Vagina (tissue), 2 donors: ENCODE measurements at regions not wholly inside any gene's neighbourhood (a gene's known extent, or its start where the extent isn't known, plus 50 kb on each side); places are given as distances from the start of the nearest gene placed in this dataset.
"Not testable (repeated sequence)": the region's sequence is repeated elsewhere in the genome, so short reads cannot be mapped to it uniquely, and the experiment has no call there.

Source experiments
- DNase-seq, 2 donors: peaks; one replicate each; pipeline ENCODE4 v3.0.0-alpha.2; 2017; ENCODE audit errors: extremely low spot score in 2 of 2
- H3K27ac ChIP-seq: fragments of 200-600 bp; sonication (generic); one replicate; pipeline ENCODE4 v1.5.1; 2019
- H3K27me3 ChIP-seq: fragments of 200-600 bp; sonication (generic); one replicate; pipeline ENCODE4 v1.5.1; 2019
- H3K36me3 ChIP-seq, 2 donors: fragments of 200-600 bp; sonication (generic); one replicate each; pipeline ENCODE4 v1.5.1; 2017 to 2019
- H3K4me1 ChIP-seq: fragments of 200-600 bp; sonication (generic); one replicate; pipeline ENCODE4 v1.5.1; 2019
- H3K4me3 ChIP-seq, 2 donors: fragments of 200-600 bp; sonication (generic); 1 replicate in 1 of 2; 2 replicates in 1 of 2; pipeline ENCODE4 v1.5.1; 2016 to 2019
- H3K9me3 ChIP-seq: fragments of 200-600 bp; sonication (generic); one replicate; pipeline ENCODE4 v1.5.1; 2019
- CTCF ChIP-seq, 3 experiments: fragments of 450-650 bp in 2 of 3; fragments of 200-600 bp in 1 of 3; sonication (generic) in 1 of 3; IDR thresholded peaks; one replicate each; pipeline ENCODE4 v1.5.1; 2017 to 2019; ENCODE audit warnings: antibody characterized with exemption in 3 of 3, mild to moderate bottlenecking in 2 of 3, moderate library complexity in 2 of 3
- POLR2A ChIP-seq, 2 donors: fragments of 450-650 bp; IDR thresholded peaks; one replicate each; pipeline ENCODE4 v1.6.1; 2017; ENCODE audit warnings: antibody characterized with exemption in 2 of 2, mild to moderate bottlenecking in 2 of 2, moderate library complexity in 2 of 2
- POLR2AphosphoS5 ChIP-seq, 2 donors: sonication (generic); formaldehyde crosslinking; IDR thresholded peaks; one replicate each; pipeline ENCODE4 v1.9.0; 2017; ENCODE audit warnings: antibody characterized with exemption in 2 of 2, mild to moderate bottlenecking in 2 of 2, low read depth in 1 of 2; ENCODE audit not compliant: insufficient read depth in 1 of 2
- intact Hi-C: fragments of 100-400 bp; cut with DNase I; formaldehyde crosslinking; loops from one replicate; pipeline ENCODE4 v1.15.1; 2023

DNA sequence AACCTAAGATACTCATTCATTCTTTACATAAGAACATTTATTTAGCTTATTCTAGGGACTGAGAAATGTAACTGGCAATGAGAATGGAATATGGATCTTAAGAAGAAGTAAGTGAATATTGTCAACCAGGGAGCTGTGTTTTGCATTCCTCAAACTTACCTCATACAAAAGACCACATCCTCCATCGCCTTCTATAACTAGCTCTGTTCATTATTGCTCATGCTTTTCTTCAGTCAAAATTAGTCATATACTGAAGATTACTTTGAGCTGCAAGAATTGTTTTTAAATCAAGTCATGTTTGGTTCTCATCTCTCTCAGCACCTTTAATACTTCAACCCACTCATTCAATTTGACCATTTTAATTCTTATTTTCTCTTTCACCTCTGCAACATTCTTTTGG lies 140.3 kb upstream of the RASA1 start:
- Histone ChIP-seq H3K4me1 (no peaks in the 10 kb centered on the region), H3K36me3 (no peaks in the 10 kb centered on the region), H3K9me3 (no peaks in the 10 kb centered on the region), H3K27me3 (no peaks in the 10 kb centered on the region), H3K27ac (no peak overlapping the region), H3K4me3 (no peak overlapping the region)
- DNase-seq = no peak
- intact Hi-C loops = no loop called here
- TF ChIP-seq POLR2AphosphoS5 (IDR thresholded peaks at IDR 0.05; ENCODE audit: insufficient read depth in 1 of 2, low read depth in 1 of 2) = no peak
- TF ChIP-seq POLR2A (IDR thresholded peaks at IDR 0.05) = no peak
- no peak for TF ChIP-seq CTCF (IDR thresholded peaks at IDR 0.05)

- Histone ChIP-seq H3K4me3 (no peak overlapping the region), H3K27me3 (no peaks in the 10 kb centered on the region), H3K36me3 (no peaks in the 10 kb centered on the region), H3K9me3 (no peaks in the 10 kb centered on the region), H3K4me1 (no peaks in the 10 kb centered on the region), H3K27ac (no peak overlapping the region)
- intact Hi-C loops = no loop called here
- no peak for DNase-seq
- TF ChIP-seq POLR2A (IDR thresholded peaks at IDR 0.05) = no peak
- TF ChIP-seq CTCF (IDR thresholded peaks at IDR 0.05) = no peak
- no peak for TF ChIP-seq POLR2AphosphoS5 (IDR thresholded peaks at IDR 0.05; ENCODE audit: insufficient read depth in 1 of 2, low read depth in 1 of 2)
Observed at GRCh38 chr5:87127956-87128687, 139.6 kb upstream of the RASA1 start.

- Histone ChIP-seq H3K4me3 (no peak overlapping the region), H3K36me3 (no peaks in the 10 kb centered on the region), H3K9me3 (no peaks in the 10 kb centered on the region), H3K27me3 (no peaks in the 10 kb centered on the region), H3K4me1 (no peaks in the 10 kb centered on the region), H3K27ac (no peak overlapping the region)
- intact Hi-C loops = no loop called here
- TF ChIP-seq POLR2AphosphoS5 (IDR thresholded peaks at IDR 0.05; ENCODE audit: insufficient read depth in 1 of 2, low read depth in 1 of 2) = no peak
- no peak for DNase-seq
Observed at GRCh38 chr5:87129046-87129445, 138.6 kb upstream of the RASA1 start.

DNA sequence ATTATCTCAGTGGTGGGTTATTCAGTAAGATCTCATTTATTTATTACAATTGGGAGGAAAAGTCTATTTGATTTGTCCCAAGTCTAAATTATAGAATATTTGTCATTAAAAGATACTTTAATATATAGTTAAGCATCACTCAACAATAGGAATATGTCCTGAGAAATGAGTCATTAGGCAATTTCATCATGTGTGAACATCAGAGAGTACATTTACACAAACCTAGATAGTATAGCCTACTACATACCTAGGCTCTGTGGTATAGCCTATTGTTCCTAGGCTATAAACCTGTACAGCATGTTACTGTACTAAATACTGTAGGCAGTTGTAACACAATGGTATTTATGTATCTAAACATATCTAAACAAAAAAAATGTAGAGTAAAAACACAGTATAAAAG lies 135.0 kb upstream of the RASA1 start:
- TF ChIP-seq POLR2A (IDR thresholded peaks at IDR 0.05) (no peak), CTCF (IDR thresholded peaks at IDR 0.05) (no peak), POLR2AphosphoS5 (IDR thresholded peaks at IDR 0.05; ENCODE audit: insufficient read depth in 1 of 2, low read depth in 1 of 2) (no peak)
- no peak for DNase-seq
- Histone ChIP-seq H3K4me1 (no peaks in the 10 kb centered on the region), H3K9me3 (no peaks in the 10 kb centered on the region), H3K4me3 (no peak overlapping the region), H3K27ac (no peak overlapping the region), H3K36me3 (no peaks in the 10 kb centered on the region), H3K27me3 (no peaks in the 10 kb centered on the region)
- intact Hi-C loops = no loop called here

- H3K36me3 ChIP-seq, H3K4me3 ChIP-seq, intact Hi-C loops, H3K27ac ChIP-seq, H3K9me3 ChIP-seq, H3K4me1 ChIP-seq, DNase-seq, H3K27me3 ChIP-seq: not testable (repeated sequence)
Observed at GRCh38 chr5:87134513-87134912, 133.2 kb upstream of the RASA1 start.

DNA sequence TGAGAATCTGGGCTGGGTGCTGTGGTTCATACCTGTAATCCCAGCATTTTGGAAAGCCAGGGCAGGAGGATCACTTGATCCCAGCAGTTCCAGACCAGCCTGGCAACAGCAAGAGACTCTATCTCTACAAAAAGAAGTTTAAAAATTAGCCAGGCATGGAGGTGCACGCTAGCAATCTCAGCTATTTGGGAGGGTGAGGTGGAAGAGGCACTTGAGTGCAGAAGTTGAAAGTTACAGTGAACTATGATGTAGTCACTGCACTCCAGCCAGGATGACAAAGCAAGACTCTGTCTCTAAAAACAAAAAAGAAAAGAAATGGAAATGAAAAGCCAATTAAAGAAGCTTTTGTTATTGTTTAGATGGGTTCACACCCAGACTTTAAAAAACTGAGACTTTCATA lies 131.6 kb upstream of the RASA1 start:
- H3K4me3 ChIP-seq = no peak overlapping the region
- TF ChIP-seq POLR2A (IDR thresholded peaks at IDR 0.05) (no peak), CTCF (IDR thresholded peaks at IDR 0.05) (no peak), POLR2AphosphoS5 (IDR thresholded peaks at IDR 0.05; ENCODE audit: insufficient read depth in 1 of 2, low read depth in 1 of 2) (no peak)
- H3K4me1 ChIP-seq = no peaks in the 10 kb centered on the region
- no peaks in the 10 kb centered on the region for H3K9me3 ChIP-seq
- no peaks in the 10 kb centered on the region for H3K27me3 ChIP-seq
- H3K27ac ChIP-seq = no peak overlapping the region
- intact Hi-C loops = no loop called here
- no peaks in the 10 kb centered on the region for H3K36me3 ChIP-seq
- DNase-seq = no peak
